CD4-positive, CD25-positive, alpha-beta regulatory T cell (primary cell): ENCODE measurements at regions not wholly inside any gene's neighbourhood (a gene's known extent, or its start where the extent isn't known, plus 50 kb on each side); places are given as distances from the start of the nearest gene placed in this dataset.
A peak's percentile ranks its signal among the peaks of the same experiment; 100 is the strongest.
"Not testable (repeated sequence)": the region's sequence is repeated elsewhere in the genome, so short reads cannot be mapped to it uniquely, and the experiment has no call there.

Experiments used
- ATAC-seq, 2 donors: fragments of 150-1000 bp; cut with Tn5 transposase; one replicate each; pipeline ENCODE4 v1.10.0; 2021; ENCODE audit warnings: low read depth in 2 of 2, moderate number of reproducible peaks in 2 of 2, moderate library complexity in 1 of 2
- DNase-seq, 3 donors: peaks; one replicate each; pipeline versions ENCODE4 v3.0.0 to v3.0.0-alpha.2; 2012 to 2022; ENCODE audit warnings: mixed read lengths in 1 of 3
- H3K27ac ChIP-seq: one replicate; pipeline ENCODE4 v1.7.0; 2013; ENCODE audit warnings: mild to moderate bottlenecking, low read length; ENCODE audit not compliant: insufficient read depth, poor library complexity, severe bottlenecking
- H3K27me3 ChIP-seq: one replicate; pipeline ENCODE4 v1.7.0; 2013; ENCODE audit warnings: low read length; ENCODE audit not compliant: control insufficient read depth, insufficient read depth
- H3K36me3 ChIP-seq: one replicate; pipeline ENCODE4 v1.7.0; 2013; ENCODE audit warnings: mild to moderate bottlenecking, low read length, moderate library complexity; ENCODE audit not compliant: control insufficient read depth, insufficient read depth
- H3K4me1 ChIP-seq: 2 replicates; pipeline ENCODE4 v1.7.0; 2013; ENCODE audit warnings: mild to moderate bottlenecking, low read length; ENCODE audit not compliant: insufficient read depth, control insufficient read depth, poor library complexity, severe bottlenecking
- H3K4me3 ChIP-seq: one replicate; pipeline ENCODE4 v1.7.0; 2013; ENCODE audit warnings: low read depth, mild to moderate bottlenecking, low read length, moderate library complexity
- H3K9me3 ChIP-seq, 2 experiments: 1 replicate in 1 of 2; 2 replicates in 1 of 2; pipeline ENCODE4 v1.7.0; 2013; ENCODE audit warnings: low read length in 2 of 2, mild to moderate bottlenecking in 1 of 2, moderate library complexity in 1 of 2; ENCODE audit not compliant: control insufficient read depth in 2 of 2
- H3K27ac Mint-ChIP-seq, 3 donors: one replicate each; pipeline ENCODE4 v1.8.0; 2020 to 2022; ENCODE audit warnings: mild to moderate bottlenecking in 3 of 3, mixed read lengths in 3 of 3, moderate library complexity in 2 of 3
- H3K27me3 Mint-ChIP-seq: one replicate; pipeline ENCODE4 v1.8.0; 2022; ENCODE audit warnings: mild to moderate bottlenecking, mixed read lengths
- H3K36me3 Mint-ChIP-seq: one replicate; pipeline ENCODE4 v1.8.0; 2020; ENCODE audit warnings: mixed read lengths
- H3K4me1 Mint-ChIP-seq, 4 donors: one replicate each; pipeline ENCODE4 v1.8.0; 2020 to 2022; ENCODE audit warnings: mixed read lengths in 4 of 4, mild to moderate bottlenecking in 1 of 4
- H3K4me3 Mint-ChIP-seq, 4 donors: one replicate each; pipeline ENCODE4 v1.8.0; 2020 to 2022; ENCODE audit warnings: mild to moderate bottlenecking in 4 of 4, mixed read lengths in 4 of 4, moderate library complexity in 3 of 4
- H3K9me3 Mint-ChIP-seq, 7 donors: one replicate each; pipeline ENCODE4 v1.8.0; 2020 to 2022; ENCODE audit warnings: mixed read lengths in 7 of 7, mild to moderate bottlenecking in 3 of 7, moderate library complexity in 2 of 7

DNA sequence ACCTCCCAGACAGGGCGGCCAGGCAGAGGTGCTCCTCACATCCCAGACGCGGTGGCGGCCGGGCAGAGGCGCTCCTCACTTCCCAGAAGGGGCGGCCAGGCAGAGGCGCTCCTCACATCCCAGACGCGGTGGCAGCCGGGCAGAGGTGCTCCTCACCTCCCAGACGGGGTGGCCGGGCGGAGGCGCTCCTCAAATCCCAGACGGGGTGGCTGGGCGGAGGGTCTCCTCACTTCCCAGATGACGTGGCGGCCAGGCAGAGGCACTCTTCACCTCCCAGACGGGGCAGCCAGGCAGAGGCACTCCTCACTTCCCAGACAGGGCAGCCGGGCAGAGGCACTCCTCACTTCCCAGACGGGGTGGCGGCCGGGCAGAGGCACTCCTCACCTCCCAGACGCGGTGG lies 247.7 kb upstream of the USP9Y start:
- not testable (repeated sequence) for H3K9me3 ChIP-seq, H3K27me3 Mint-ChIP-seq, H3K27ac Mint-ChIP-seq, H3K4me1 ChIP-seq, H3K36me3 ChIP-seq, H3K9me3 Mint-ChIP-seq, H3K27me3 ChIP-seq, H3K36me3 Mint-ChIP-seq, DNase-seq, H3K4me3 ChIP-seq, H3K27ac ChIP-seq, H3K4me3 Mint-ChIP-seq, ATAC-seq, H3K4me1 Mint-ChIP-seq

DNA sequence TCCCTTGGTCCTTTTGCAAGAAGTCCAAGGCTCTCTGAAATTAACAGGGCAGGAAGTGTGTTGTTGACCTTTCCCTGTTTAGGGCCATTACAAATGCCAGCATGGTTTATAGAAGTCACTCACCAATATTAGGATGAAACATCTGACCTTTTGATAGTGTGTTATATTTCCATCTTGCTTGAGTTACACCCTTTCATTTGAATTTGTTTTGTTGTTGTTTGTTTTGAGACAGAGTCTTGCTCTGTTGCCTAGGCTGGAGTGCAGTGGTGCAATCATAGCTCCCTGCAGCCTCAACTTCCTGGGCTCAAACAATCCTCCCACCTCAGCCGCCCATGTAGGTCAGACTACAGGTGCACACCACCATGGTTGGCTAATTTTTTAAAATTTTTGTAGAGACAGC lies 241.1 kb upstream of the USP9Y start:
- H3K4me1 Mint-ChIP-seq = no peaks in the 10 kb centered on the region
- H3K9me3 Mint-ChIP-seq = no peaks in the 10 kb centered on the region
- H3K4me3 Mint-ChIP-seq = no peak overlapping the region
- DNase-seq (no peak), ATAC-seq (no peak)
- no peak overlapping the region for H3K27ac ChIP-seq
- H3K4me3 ChIP-seq = no peak overlapping the region
- H3K4me1 ChIP-seq = no peaks in the 10 kb centered on the region
- H3K9me3 ChIP-seq = no peaks in the 10 kb centered on the region
- no peaks in the 10 kb centered on the region for H3K36me3 ChIP-seq
- H3K27ac Mint-ChIP-seq = no peak overlapping the region
- no peaks in the 10 kb centered on the region for H3K36me3 Mint-ChIP-seq
- no peaks in the 10 kb centered on the region for H3K27me3 Mint-ChIP-seq
- H3K27me3 ChIP-seq = no peaks in the 10 kb centered on the region

DNA sequence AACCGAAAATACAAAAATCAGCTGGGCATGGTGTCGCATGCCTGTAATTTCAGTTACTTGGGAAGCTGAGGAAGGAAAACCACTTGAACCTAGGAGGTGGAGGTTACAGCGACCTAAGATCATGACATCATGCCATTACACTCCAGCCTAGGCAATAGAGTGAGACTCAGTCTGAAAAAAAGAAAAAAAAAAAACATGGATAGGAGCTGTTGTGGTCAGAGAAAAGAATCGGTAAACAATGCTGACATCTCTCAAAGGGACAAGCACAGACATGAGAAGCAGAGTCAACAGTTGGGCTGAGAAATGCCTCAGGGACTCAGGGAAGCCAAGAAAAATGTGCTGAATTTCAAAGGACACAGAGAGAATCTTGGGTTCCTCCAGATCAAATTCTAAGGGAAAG lies 236.9 kb upstream of the USP9Y start:
- Mint-ChIP-seq H3K27me3 (no peaks in the 10 kb centered on the region), H3K27ac (no peak overlapping the region), H3K4me1 (no peaks in the 10 kb centered on the region), H3K4me3 (no peak overlapping the region), H3K36me3 (no peaks in the 10 kb centered on the region), H3K9me3 (peaks cover 0 to 3% (median 0%) of the 10 kb centered on the region in 7 donors)
- Histone ChIP-seq H3K9me3 (peaks cover 0 to 2% of the 10 kb centered on the region in 2 experiments), H3K4me3 (no peak overlapping the region), H3K27ac (no peak overlapping the region), H3K27me3 (no peaks in the 10 kb centered on the region), H3K4me1 (no peaks in the 10 kb centered on the region), H3K36me3 (no peaks in the 10 kb centered on the region)
- ATAC-seq (no peak), DNase-seq (no peak)

DNA sequence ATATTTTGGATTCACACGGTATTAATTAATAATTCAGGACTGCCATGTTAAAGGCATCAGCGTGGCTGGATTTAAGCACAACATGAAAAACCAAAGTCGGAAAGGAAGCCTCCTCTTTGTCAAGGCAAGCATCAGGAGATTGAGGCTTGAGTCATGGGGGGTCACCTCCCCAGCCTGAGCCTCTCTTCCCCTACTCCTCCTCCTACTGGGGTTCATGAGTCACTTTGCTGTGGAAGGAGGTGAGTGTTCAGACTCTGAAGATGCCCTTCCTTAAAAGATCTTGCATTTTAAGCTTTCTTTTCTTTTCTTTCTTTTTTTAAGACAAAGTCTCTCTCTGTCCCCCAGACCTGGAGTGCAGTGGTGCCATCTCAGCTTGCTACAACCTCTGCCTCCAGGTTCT lies 235.3 kb upstream of the USP9Y start:
- no peak for DNase-seq
- Histone ChIP-seq H3K4me3 (no peak overlapping the region), H3K27me3 (no peaks in the 10 kb centered on the region), H3K27ac (no peak overlapping the region), H3K9me3 (peaks cover 0 to 2% of the 10 kb centered on the region in 2 experiments), H3K4me1 (no peaks in the 10 kb centered on the region), H3K36me3 (no peaks in the 10 kb centered on the region)
- no peaks in the 10 kb centered on the region for H3K4me1 Mint-ChIP-seq
- H3K9me3 Mint-ChIP-seq = peaks cover 0 to 3% (median 0%) of the 10 kb centered on the region in 7 donors
- no peak for ATAC-seq
- no peaks in the 10 kb centered on the region for H3K36me3 Mint-ChIP-seq
- no peak overlapping the region for H3K4me3 Mint-ChIP-seq
- H3K27ac Mint-ChIP-seq = no peak overlapping the region
- H3K27me3 Mint-ChIP-seq = no peaks in the 10 kb centered on the region

DNA sequence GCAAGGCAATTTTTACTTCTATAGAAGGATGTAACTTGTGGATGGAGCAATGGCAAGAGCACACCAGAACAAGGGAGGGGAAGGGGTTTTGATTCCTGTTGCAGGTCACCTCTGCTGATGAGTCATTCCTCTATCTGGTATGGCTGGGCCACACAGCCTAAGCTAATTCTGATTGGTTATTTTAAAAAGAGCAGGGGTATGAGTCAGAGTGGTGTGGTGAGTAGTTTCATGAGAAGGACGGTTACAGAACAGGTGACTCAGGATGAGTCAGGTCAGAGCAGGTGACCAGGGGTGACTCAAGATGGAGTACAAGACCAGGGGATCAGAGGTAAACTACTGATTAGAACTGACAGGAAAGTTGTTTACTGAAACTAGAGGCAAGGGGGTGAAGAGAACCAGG lies 231.9 kb upstream of the USP9Y start:
- no peak for ATAC-seq
- no peak overlapping the region for H3K27ac Mint-ChIP-seq

DNA sequence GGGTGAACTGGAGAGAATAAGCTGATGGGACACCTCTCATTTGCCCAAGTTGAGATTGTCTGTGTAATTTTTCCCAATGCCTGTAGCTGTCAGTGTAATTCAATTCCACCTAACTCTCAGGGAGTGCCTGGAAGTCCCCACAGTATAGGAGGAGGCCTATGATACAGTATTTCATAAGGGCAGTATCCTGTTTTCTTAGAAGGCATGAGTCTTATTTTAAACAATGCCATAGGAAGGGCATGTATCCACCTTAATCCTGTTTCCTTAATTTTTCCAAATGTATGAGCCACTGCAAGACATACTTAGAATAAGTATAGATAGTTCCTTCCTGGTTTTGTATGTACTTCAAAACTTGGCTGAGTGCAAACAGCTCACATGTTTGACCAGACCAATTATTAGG lies 226.6 kb upstream of the USP9Y start:
- no peak overlapping the region for H3K4me3 ChIP-seq
- H3K27ac ChIP-seq = no peak overlapping the region
- H3K36me3 ChIP-seq = no peaks in the 10 kb centered on the region
- H3K4me1 ChIP-seq = no peaks in the 10 kb centered on the region
- no peak for ATAC-seq
- DNase-seq = no peak
- no peaks in the 10 kb centered on the region for H3K36me3 Mint-ChIP-seq
- H3K27ac Mint-ChIP-seq = no peak overlapping the region
- H3K27me3 Mint-ChIP-seq = no peaks in the 10 kb centered on the region
- H3K9me3 Mint-ChIP-seq = no peaks in the 10 kb centered on the region
- no peak overlapping the region for H3K4me3 Mint-ChIP-seq
- H3K27me3 ChIP-seq = no peaks in the 10 kb centered on the region
- H3K9me3 ChIP-seq = no peaks in the 10 kb centered on the region
- peaks cover 0 to 1% (median 0%) of the 10 kb centered on the region in 4 donors for H3K4me1 Mint-ChIP-seq

More for the DNA sequence above, 231.9 kb upstream of the USP9Y start:
- DNase-seq = no peak
- Mint-ChIP-seq H3K27me3 (no peaks in the 10 kb centered on the region), H3K4me1 (no peaks in the 10 kb centered on the region), H3K4me3 (no peak overlapping the region), H3K9me3 (peaks cover 0 to 3% (median 0%) of the 10 kb centered on the region in 7 donors), H3K36me3 (no peaks in the 10 kb centered on the region)
- Histone ChIP-seq H3K4me1 (no peaks in the 10 kb centered on the region), H3K27ac (no peak overlapping the region), H3K4me3 (no peak overlapping the region), H3K9me3 (peaks cover 0 to 2% of the 10 kb centered on the region in 2 experiments), H3K36me3 (no peaks in the 10 kb centered on the region), H3K27me3 (no peaks in the 10 kb centered on the region)

DNA sequence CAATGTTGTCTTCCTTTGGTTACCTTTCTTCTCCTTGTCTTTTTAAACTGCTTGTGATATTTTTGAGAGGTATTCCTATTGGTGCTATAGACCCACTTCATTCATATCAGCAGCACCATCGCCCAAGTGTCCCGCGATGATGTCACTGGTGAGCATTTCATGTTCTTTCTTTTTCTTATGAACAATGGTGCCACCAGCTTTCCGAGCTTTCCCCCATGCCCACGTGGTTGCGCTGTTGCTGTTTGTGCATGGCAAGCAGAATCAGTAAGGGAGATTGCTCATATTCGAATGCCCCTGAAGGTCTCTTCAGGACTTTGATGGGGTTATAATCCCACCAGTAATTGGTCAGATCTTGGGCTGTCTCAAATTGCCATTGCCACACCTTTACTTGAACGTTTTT lies 221.6 kb upstream of the USP9Y start:
- peak; percentile 34 to 43 for ATAC-seq
- peaks cover 0 to 1% (median 0%) of the 10 kb centered on the region in 4 donors for H3K4me1 Mint-ChIP-seq
- H3K27me3 Mint-ChIP-seq = no peaks in the 10 kb centered on the region
- no peaks in the 10 kb centered on the region for H3K9me3 Mint-ChIP-seq
- H3K27ac Mint-ChIP-seq = no peak overlapping the region
- H3K27me3 ChIP-seq = no peaks in the 10 kb centered on the region
- no peak overlapping the region for H3K4me3 ChIP-seq
- no peak overlapping the region for H3K4me3 Mint-ChIP-seq
- H3K36me3 Mint-ChIP-seq = no peaks in the 10 kb centered on the region
- H3K27ac ChIP-seq = no peak overlapping the region
- H3K9me3 ChIP-seq = no peaks in the 10 kb centered on the region
- H3K4me1 ChIP-seq = no peaks in the 10 kb centered on the region
- no peaks in the 10 kb centered on the region for H3K36me3 ChIP-seq
- DNase-seq = no peak

DNA sequence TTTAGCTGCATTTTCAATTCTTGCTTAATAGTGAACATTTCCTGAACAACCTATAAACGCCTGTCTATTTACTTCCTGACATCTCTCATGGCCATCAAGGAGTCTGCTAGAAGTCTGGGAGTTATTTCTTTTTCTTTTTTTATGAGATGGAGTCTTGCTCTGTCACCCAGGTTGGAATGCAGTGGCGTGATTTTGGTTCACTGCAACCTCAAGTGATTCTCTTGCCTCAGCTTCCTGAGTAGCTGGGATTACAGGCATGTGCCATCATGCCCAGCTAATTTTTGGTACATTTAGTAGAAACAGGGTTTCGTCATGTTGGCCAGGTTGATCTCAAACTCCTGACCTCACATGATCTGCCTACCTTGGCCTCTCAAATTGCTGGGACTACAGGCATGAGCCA lies 217.6 kb upstream of the USP9Y start:
- H3K9me3 Mint-ChIP-seq = no peaks in the 10 kb centered on the region
- H3K4me1 Mint-ChIP-seq = peaks cover 0 to 1% (median 0%) of the 10 kb centered on the region in 4 donors
- Histone ChIP-seq H3K4me3 (no peak overlapping the region), H3K27ac (no peak overlapping the region), H3K4me1 (no peaks in the 10 kb centered on the region), H3K27me3 (no peaks in the 10 kb centered on the region), H3K9me3 (no peaks in the 10 kb centered on the region), H3K36me3 (no peaks in the 10 kb centered on the region)
- H3K27ac Mint-ChIP-seq = no peak overlapping the region
- no peak for ATAC-seq
- DNase-seq = no peak
- H3K36me3 Mint-ChIP-seq = no peaks in the 10 kb centered on the region
- H3K27me3 Mint-ChIP-seq = no peaks in the 10 kb centered on the region
- H3K4me3 Mint-ChIP-seq = no peak overlapping the region
